ENCODE measurements at regions not wholly inside any gene's neighbourhood (a gene's known extent, or its start where the extent isn't known, plus 50 kb on each side); places are given as distances from the start of the nearest gene placed in this dataset.

DNA sequence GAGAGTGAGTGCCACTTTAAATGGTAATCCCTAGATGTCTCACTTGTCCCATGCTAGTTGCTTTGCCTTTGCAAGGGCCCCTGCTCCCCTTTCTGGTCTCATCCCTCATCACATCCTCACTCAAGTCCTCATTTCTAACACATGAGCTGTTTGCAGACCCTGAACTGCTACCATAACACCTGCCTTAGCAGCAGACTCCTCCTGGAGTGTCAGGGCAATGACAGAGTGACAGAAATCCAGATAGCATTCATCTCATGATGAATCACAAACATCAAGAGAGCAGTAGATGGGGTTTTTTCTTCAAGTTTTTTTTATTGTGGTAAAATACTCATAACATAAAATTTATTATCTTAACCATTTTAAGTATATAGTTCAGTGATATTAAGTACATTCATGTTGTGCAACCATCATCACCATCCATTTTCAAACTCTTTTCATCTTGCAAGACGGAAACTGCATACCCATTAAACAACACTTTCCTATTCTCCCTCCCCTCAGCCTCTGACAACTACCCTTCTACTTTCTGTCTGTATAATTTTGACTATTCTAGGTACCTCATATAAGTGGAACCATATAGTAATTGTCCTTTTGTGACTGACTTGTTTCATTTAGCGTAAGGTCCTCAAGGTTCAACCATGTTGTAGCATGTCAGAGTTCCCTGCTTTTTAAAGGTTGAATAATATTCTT is 133.2 kb upstream of the RPS6KA3 start:
- no peaks in the 10 kb centered on the region for H3K36me3 ChIP-seq (ENCODE audit: control insufficient read depth, insufficient read depth, low read length, severe bottlenecking)
- no peak for DNase-seq (ENCODE audit: low read depth)
- H3K27me3 ChIP-seq (replicated peaks; ENCODE audit: control insufficient read depth, insufficient read depth, low read length), result peaks cover 6% of the 10 kb centered on the region
- H3K9me3 ChIP-seq (ENCODE audit: control insufficient read depth, low read length), result no peaks in the 10 kb centered on the region
- no peak overlapping the region for H3K9ac ChIP-seq (ENCODE audit: low read length)
- no peak overlapping the region for H3K4me3 ChIP-seq (ENCODE audit: low read length)
- H3K4me1 ChIP-seq (ENCODE audit: control insufficient read depth, insufficient read depth, low read length), result peaks cover 8% of the 10 kb centered on the region

DNA sequence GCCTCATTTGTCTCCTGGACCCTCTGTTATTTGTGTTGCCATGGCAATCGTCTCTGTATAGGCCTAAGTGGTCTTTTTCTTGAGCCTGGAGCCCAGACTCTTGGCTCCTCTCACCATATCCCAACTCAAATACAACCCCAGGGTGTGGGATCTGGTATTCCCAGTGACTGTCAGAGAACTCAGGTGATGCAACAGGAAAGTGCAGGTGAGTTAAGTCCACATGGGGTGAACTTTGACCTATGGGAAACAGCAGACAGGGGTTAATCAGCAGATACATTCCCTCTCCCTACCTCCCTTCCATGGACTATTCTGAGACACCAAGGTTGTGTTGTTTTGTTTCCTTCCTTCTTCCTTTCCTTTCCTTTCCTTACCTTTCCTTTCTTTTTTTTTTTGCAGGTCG is 130.9 kb upstream of the RPS6KA3 start:
- no peaks in the 10 kb centered on the region for H3K36me3 ChIP-seq (ENCODE audit: control insufficient read depth, insufficient read depth, low read length, severe bottlenecking)
- no peak for DNase-seq (ENCODE audit: low read depth)
- H3K9ac ChIP-seq (ENCODE audit: low read length), result no peak overlapping the region
- no peak overlapping the region for H3K4me3 ChIP-seq (ENCODE audit: low read length)
- H3K27me3 ChIP-seq (replicated peaks; ENCODE audit: control insufficient read depth, insufficient read depth, low read length), result peaks cover 6% of the 10 kb centered on the region
- H3K9me3 ChIP-seq (ENCODE audit: control insufficient read depth, low read length), result no peaks in the 10 kb centered on the region
- H3K4me1 ChIP-seq (ENCODE audit: control insufficient read depth, insufficient read depth, low read length), result peaks cover 20% of the 10 kb centered on the region

DNA sequence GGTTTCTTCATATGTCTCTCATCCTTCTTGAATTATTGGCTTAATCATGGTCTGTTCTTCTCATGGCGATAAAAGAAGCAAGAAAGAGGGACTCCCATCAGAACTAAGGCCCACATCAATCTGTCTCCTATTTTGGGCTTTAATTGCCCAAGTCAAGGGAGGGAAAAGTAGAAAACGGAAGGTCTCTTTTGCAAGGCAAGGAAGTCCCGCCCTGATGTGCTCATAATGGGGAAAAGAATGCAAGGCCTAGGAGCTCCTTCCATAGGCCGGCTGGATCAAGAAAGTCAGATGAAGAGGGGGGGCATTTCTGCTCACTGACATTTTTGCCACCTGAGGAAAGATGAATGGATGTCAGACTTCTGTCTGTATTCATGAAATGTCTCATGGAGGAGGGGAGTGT is 127.7 kb upstream of the RPS6KA3 start:
- Histone ChIP-seq H3K4me3 (ENCODE audit: low read length) (peak overlapping the region; percentile 1), H3K9ac (ENCODE audit: low read length) (no peak overlapping the region), H3K36me3 (ENCODE audit: control insufficient read depth, insufficient read depth, low read length, severe bottlenecking) (no peaks in the 10 kb centered on the region), H3K9me3 (ENCODE audit: control insufficient read depth, low read length) (no peaks in the 10 kb centered on the region), H3K4me1 (ENCODE audit: control insufficient read depth, insufficient read depth, low read length) (peaks cover 20% of the 10 kb centered on the region), H3K27me3 (replicated peaks; ENCODE audit: control insufficient read depth, insufficient read depth, low read length) (peaks cover 6% of the 10 kb centered on the region)
- DNase-seq (ENCODE audit: low read depth), result no peak

DNA sequence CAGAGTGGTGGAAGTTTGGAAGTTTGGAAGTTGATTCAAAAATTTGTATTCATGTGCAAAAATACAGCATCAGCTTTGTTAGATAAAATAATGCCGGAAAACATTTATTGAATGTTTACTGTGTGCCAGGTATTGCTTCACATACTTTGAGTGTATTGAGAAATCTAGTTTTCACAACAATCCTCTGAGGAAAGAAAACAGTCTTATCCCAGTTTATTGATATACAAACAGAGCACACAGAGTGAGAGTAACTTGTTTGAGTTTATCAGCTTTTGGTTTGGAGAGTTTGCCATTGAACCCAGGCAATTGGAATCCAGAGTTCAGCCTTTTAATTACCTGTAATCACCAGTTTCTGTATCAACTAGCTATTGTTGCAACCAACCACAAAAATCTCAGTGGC is 127.2 kb upstream of the RPS6KA3 start:
- H3K9ac ChIP-seq (ENCODE audit: low read length), result no peak overlapping the region
- no peaks in the 10 kb centered on the region for H3K9me3 ChIP-seq (ENCODE audit: control insufficient read depth, low read length)
- peaks cover 6% of the 10 kb centered on the region for H3K27me3 ChIP-seq (replicated peaks; ENCODE audit: control insufficient read depth, insufficient read depth, low read length)
- H3K36me3 ChIP-seq (ENCODE audit: control insufficient read depth, insufficient read depth, low read length, severe bottlenecking), result no peaks in the 10 kb centered on the region
- H3K4me1 ChIP-seq (ENCODE audit: control insufficient read depth, insufficient read depth, low read length), result peaks cover 20% of the 10 kb centered on the region
- DNase-seq (ENCODE audit: low read depth), result peak; percentile 66
- peak overlapping the region; percentile 1 for H3K4me3 ChIP-seq (ENCODE audit: low read length)

DNA sequence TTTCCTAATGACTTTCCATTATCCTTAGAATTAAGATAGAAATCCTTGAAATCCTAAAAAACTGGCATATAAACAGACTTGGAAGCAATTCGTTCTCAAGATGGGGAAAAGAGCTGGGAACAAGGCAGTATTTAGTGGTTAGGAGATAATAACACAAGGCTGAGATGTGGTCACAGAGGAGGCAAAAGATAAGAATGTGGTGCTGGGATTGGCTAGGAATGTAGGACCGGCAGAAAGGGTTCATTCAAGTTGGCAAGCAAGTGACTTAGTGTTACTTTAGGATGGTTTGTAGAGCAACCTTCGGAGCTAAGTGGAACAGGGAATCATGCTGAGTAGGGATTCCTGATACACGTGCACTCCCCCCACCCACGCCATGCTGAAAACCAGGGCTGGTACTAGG is 121.9 kb upstream of the RPS6KA3 start:
- no peaks in the 10 kb centered on the region for H3K27me3 ChIP-seq (replicated peaks; ENCODE audit: control insufficient read depth, insufficient read depth, low read length)
- no peaks in the 10 kb centered on the region for H3K9me3 ChIP-seq (ENCODE audit: control insufficient read depth, low read length)
- H3K4me3 ChIP-seq (ENCODE audit: low read length), result no peak overlapping the region
- no peak for DNase-seq (ENCODE audit: low read depth)
- H3K4me1 ChIP-seq (ENCODE audit: control insufficient read depth, insufficient read depth, low read length), result peaks cover under 1% of the 10 kb centered on the region
- H3K9ac ChIP-seq (ENCODE audit: low read length), result no peak overlapping the region
- no peaks in the 10 kb centered on the region for H3K36me3 ChIP-seq (ENCODE audit: control insufficient read depth, insufficient read depth, low read length, severe bottlenecking)

DNA sequence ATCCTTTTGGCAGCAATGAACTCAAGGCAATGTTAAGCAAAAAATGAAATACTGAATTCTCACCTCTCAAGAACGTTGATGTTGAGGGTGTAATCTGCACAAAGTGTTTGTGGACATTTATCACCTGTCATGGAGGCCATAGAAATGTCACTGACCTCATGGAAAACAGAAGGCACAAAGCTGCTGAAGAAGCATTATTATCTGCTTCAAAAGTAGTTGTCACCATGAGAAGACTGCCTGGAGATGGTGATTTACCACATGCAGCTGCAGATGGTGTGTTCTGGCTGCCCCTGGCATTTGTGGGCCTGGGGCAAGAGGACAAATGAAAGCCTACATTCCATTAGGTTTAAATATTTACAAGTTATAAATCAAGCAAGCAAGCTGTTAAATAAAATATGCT is 116.8 kb upstream of the RPS6KA3 start:
- Histone ChIP-seq H3K4me3 (ENCODE audit: low read length) (no peak overlapping the region), H3K27me3 (replicated peaks; ENCODE audit: control insufficient read depth, insufficient read depth, low read length) (no peaks in the 10 kb centered on the region), H3K9me3 (ENCODE audit: control insufficient read depth, low read length) (no peaks in the 10 kb centered on the region), H3K9ac (ENCODE audit: low read length) (no peak overlapping the region), H3K4me1 (ENCODE audit: control insufficient read depth, insufficient read depth, low read length) (no peaks in the 10 kb centered on the region), H3K36me3 (ENCODE audit: control insufficient read depth, insufficient read depth, low read length, severe bottlenecking) (no peaks in the 10 kb centered on the region)
- no peak for DNase-seq (ENCODE audit: low read depth)

DNA sequence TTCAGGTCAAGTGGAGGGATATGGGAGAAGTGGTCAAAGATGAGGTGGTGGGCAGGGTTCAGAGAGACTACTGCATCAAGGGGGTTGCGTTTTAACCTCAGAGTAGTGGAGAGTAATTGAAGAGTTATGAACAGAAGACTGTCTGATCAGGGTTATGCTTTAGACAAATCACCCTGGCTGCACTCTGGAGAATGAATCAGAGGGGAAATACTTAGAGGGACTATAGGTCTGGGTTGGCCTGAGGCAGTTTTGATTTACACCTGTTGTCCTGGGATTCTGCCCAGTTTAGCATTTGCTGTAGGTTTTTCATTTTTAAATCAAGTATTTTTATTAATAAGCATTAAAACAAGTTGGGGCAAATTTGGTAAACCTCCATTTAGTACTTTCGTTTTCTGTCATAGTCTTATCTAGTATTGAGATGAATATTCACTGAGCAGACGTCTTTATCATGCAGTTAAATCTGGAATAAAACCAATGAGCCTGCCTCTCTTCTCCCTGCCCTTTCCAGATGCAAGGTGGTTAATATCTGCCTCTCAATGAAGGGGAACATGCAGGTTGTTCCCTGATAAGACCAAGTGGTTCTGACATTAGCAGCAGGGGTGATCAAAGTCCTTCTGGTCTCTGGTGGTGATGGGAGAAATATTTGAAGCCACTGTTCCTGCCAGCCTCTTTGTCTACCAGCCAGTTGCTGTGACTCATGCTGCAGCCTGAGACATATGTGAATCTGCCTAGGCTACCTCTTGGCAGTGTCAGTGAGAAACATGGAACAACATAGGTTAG is 116.0 kb upstream of the RPS6KA3 start:
- no peak overlapping the region for H3K4me3 ChIP-seq (ENCODE audit: low read length)
- H3K36me3 ChIP-seq (ENCODE audit: control insufficient read depth, insufficient read depth, low read length, severe bottlenecking), result no peaks in the 10 kb centered on the region
- H3K27me3 ChIP-seq (replicated peaks; ENCODE audit: control insufficient read depth, insufficient read depth, low read length), result no peaks in the 10 kb centered on the region
- no peak overlapping the region for H3K9ac ChIP-seq (ENCODE audit: low read length)
- no peak for DNase-seq (ENCODE audit: low read depth)
- H3K4me1 ChIP-seq (ENCODE audit: control insufficient read depth, insufficient read depth, low read length), result no peaks in the 10 kb centered on the region
- H3K9me3 ChIP-seq (ENCODE audit: control insufficient read depth, low read length), result no peaks in the 10 kb centered on the region

DNA sequence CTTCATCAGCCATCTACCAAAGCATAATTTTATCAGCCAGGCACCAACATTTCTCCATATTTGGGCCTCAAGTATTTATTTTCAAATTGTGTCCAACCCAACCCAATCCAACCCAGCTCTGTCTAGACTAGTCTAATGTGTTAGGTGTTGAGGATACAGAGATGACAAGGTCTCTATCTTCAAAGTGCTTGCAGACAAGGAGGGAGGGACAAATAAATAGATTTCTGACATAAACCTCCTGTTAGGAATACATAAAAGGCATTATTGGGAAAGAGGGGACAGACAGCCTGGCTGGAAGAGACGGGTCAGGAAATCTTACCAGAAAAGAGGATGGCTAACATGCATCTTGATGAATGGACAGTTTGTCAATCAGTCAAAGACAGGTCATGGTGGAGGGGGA is 115.4 kb upstream of the RPS6KA3 start:
- Histone ChIP-seq H3K36me3 (ENCODE audit: control insufficient read depth, insufficient read depth, low read length, severe bottlenecking) (no peaks in the 10 kb centered on the region), H3K4me1 (ENCODE audit: control insufficient read depth, insufficient read depth, low read length) (no peaks in the 10 kb centered on the region), H3K9ac (ENCODE audit: low read length) (no peak overlapping the region), H3K27me3 (replicated peaks; ENCODE audit: control insufficient read depth, insufficient read depth, low read length) (no peaks in the 10 kb centered on the region), H3K9me3 (ENCODE audit: control insufficient read depth, low read length) (no peaks in the 10 kb centered on the region), H3K4me3 (ENCODE audit: low read length) (no peak overlapping the region)
- no peak for DNase-seq (ENCODE audit: low read depth)

DNA sequence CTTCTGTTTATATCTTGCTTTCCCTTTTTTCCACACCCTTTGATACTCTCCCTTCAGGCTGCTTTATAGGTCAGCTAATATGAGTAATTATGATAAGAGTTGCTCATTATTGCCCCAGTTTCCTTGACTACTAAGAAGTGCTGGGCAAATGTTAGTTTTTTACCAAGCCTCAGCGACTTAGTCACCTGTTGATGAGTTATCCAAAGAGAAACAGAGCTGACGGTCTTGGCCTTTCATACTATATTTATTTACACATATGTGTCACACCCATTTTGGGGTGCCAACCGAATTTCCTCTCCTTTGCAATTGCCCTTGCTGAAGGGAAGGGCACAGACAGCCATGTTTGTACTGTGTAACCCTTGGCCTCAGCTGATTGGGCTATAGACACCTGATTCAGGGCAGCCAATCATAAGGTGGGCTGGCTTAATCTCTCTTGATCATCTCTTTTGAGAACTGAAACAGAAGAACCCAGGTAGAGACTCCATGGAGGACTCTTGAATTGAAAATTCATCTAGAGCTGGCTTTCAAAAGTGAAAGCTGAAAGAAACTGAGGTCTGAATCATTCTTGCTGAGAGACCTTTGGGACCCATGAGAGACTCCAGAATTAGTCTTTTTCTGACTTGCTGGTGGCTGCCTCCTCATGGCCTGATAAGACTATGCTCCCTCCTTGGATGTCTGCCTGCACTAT is 111.7 kb upstream of the RPS6KA3 start:
- H3K4me1 ChIP-seq (ENCODE audit: control insufficient read depth, insufficient read depth, low read length), result no peaks in the 10 kb centered on the region
- no peaks in the 10 kb centered on the region for H3K36me3 ChIP-seq (ENCODE audit: control insufficient read depth, insufficient read depth, low read length, severe bottlenecking)
- DNase-seq (ENCODE audit: low read depth), result no peak
- H3K4me3 ChIP-seq (ENCODE audit: low read length), result no peak overlapping the region
- H3K27me3 ChIP-seq (replicated peaks; ENCODE audit: control insufficient read depth, insufficient read depth, low read length), result no peaks in the 10 kb centered on the region
- no peaks in the 10 kb centered on the region for H3K9me3 ChIP-seq (ENCODE audit: control insufficient read depth, low read length)
- H3K9ac ChIP-seq (ENCODE audit: low read length), result no peak overlapping the region

DNA sequence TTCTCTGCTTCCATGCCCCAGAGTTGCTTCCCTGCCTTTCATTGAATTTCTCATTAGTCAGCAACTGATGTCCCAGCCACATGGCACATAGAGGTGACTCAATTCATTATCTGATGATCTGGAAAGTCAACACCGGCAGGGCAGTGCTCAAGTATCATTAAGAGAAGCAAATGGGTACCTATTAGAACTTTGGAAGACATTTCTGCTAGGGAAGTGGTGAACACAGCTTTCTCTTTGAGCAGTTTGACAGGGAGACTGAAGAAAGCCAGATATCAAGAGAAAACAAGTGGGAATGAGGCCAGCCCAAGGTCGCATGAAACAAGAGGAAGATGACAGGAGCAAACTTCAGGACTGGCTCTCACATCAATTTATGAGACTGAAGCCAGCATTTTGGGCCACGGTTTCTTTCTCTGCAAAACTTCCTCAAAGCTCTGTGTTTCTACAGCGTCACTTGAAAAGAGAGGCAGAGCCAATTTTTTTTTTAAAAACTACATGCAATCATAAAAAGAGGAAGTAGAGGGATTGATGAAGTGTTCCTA is 108.3 kb upstream of the RPS6KA3 start:
- no peaks in the 10 kb centered on the region for H3K36me3 ChIP-seq (ENCODE audit: control insufficient read depth, insufficient read depth, low read length, severe bottlenecking)
- no peaks in the 10 kb centered on the region for H3K27me3 ChIP-seq (replicated peaks; ENCODE audit: control insufficient read depth, insufficient read depth, low read length)
- no peaks in the 10 kb centered on the region for H3K9me3 ChIP-seq (ENCODE audit: control insufficient read depth, low read length)
- H3K4me1 ChIP-seq (ENCODE audit: control insufficient read depth, insufficient read depth, low read length), result no peaks in the 10 kb centered on the region
- no peak for DNase-seq (ENCODE audit: low read depth)
- no peak overlapping the region for H3K9ac ChIP-seq (ENCODE audit: low read length)
- no peak overlapping the region for H3K4me3 ChIP-seq (ENCODE audit: low read length)

DNA sequence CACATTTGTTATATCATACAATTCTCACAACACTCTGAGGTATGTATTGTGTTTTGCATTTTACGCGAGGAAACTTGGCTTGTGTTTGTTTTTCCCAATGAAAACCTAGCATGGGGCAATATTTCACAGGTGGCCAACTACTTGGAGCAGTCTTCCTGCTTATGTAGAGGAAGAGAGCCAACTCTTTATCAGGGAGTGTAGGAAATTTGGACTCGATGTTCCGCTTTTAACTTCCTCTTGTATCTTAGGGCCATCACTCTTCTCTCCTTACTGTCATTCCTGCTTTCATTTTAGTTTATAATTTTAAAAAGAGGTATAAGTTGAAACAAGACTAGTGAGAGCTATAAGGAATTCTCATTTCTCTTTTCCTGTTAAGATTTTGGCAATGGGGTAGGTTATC is 107.7 kb upstream of the RPS6KA3 start:
- H3K4me1 ChIP-seq (ENCODE audit: control insufficient read depth, insufficient read depth, low read length), result no peaks in the 10 kb centered on the region
- H3K9ac ChIP-seq (ENCODE audit: low read length), result no peak overlapping the region
- H3K36me3 ChIP-seq (ENCODE audit: control insufficient read depth, insufficient read depth, low read length, severe bottlenecking), result no peaks in the 10 kb centered on the region
- no peak for DNase-seq (ENCODE audit: low read depth)
- H3K9me3 ChIP-seq (ENCODE audit: control insufficient read depth, low read length), result no peaks in the 10 kb centered on the region
- no peak overlapping the region for H3K4me3 ChIP-seq (ENCODE audit: low read length)
- no peaks in the 10 kb centered on the region for H3K27me3 ChIP-seq (replicated peaks; ENCODE audit: control insufficient read depth, insufficient read depth, low read length)
